ENCODE measurements at regions not wholly inside any gene's neighbourhood (a gene's known extent, or its start where the extent isn't known, plus 50 kb on each side); places are given as distances from the start of the nearest gene placed in this dataset.
"Not testable (repeated sequence)": the region's sequence is repeated elsewhere in the genome, so short reads cannot be mapped to it uniquely, and the experiment has no call there.

- no peak for DNase-seq
Observed at GRCh38 chr2:129006901-129007300, 688.2 kb upstream of the HS6ST1 start.

- DNase-seq: no peak
Observed at GRCh38 chr2:129008055-129008880, 689.6 kb upstream of the HS6ST1 start.

- DNase-seq: no peak
Observed at GRCh38 chr2:129008881-129009554, 690.4 kb upstream of the HS6ST1 start.

GRCh38 chr2:129009555-129010146 is 691.0 kb upstream of the HS6ST1 start:
- no peak for DNase-seq

- no peak for DNase-seq
Observed at GRCh38 chr2:129010262-129010661, 691.6 kb upstream of the HS6ST1 start.

- DNase-seq: no peak
Observed at GRCh38 chr2:129011466-129012061, 692.9 kb upstream of the HS6ST1 start.

GRCh38 chr2:129014432-129014831 is 695.8 kb upstream of the HS6ST1 start:
- no peak for DNase-seq

- DNase-seq: no peak
Observed at GRCh38 chr2:129015397-129016285, 697.0 kb upstream of the HS6ST1 start.

- DNase-seq: no peak
Observed at GRCh38 chr2:129016972-129017371, 698.3 kb upstream of the HS6ST1 start.

GRCh38 chr2:129024796-129025195 is 706.1 kb upstream of the HS6ST1 start:
- DNase-seq: no peak

- no peak for DNase-seq
Observed at GRCh38 chr2:129035992-129036391, 717.3 kb upstream of the HS6ST1 start.

- DNase-seq: not testable (repeated sequence)
Observed at GRCh38 chr2:129043677-129044076, 725.0 kb upstream of the HS6ST1 start.

- DNase-seq: not testable (repeated sequence)
Observed at GRCh38 chr2:129046475-129046874, 727.8 kb upstream of the HS6ST1 start.

GRCh38 chr2:129050101-129050500 is 731.4 kb upstream of the HS6ST1 start:
- no peak for DNase-seq

- no peak for DNase-seq
Observed at GRCh38 chr2:129055242-129055641, 736.6 kb upstream of the HS6ST1 start.

GRCh38 chr2:129055824-129056223 is 737.2 kb upstream of the HS6ST1 start:
- DNase-seq: no peak

- no peak for DNase-seq
Observed at GRCh38 chr2:129056309-129056958, 737.8 kb upstream of the HS6ST1 start.

GRCh38 chr2:129056959-129057317 is 738.3 kb upstream of the HS6ST1 start:
- DNase-seq: no peak

- no peak for DNase-seq
Observed at GRCh38 chr2:129058981-129059380, 740.3 kb upstream of the HS6ST1 start.

- DNase-seq: no peak
Observed at GRCh38 chr2:129059476-129059875, 740.8 kb upstream of the HS6ST1 start.

- no peak for DNase-seq
Observed at GRCh38 chr2:129061069-129061768, 742.6 kb upstream of the HS6ST1 start.

- DNase-seq: no peak
Observed at GRCh38 chr2:129061769-129062121, 743.1 kb upstream of the HS6ST1 start.
